ENCODE measurements at regions not wholly inside any gene's neighbourhood (a gene's known extent, or its start where the extent isn't known, plus 50 kb on each side); places are given as distances from the start of the nearest gene placed in this dataset.

DNA sequence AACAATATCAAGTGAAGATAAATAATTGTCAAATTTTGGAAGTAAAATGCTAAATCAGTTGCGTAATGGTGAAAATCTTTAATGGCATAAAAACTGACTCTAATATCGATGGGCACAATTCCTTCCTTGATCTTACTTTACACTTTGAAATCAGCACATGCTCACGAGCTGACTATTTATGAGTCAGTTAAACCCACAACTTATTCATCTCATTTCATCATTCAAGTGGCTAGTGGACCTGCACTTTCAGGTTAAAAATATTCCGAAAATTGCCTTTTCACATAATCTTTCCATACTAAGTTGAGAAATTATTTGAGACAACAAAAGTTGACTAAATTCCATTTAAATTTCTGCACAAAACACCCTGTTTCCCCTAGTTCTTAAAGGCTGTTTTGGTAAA lies 582.1 kb upstream of the TENM3 start:
- Histone ChIP-seq H3K4me1 (ENCODE audit: insufficient read depth, low read length) (no peaks in the 10 kb centered on the region), H3K4me3 (ENCODE audit: low read length) (no peak overlapping the region), H3K27me3 (ENCODE audit: insufficient read depth, low read length) (no peaks in the 10 kb centered on the region), H3K9me3 (ENCODE audit: low read depth, low read length) (no peaks in the 10 kb centered on the region)

- no peaks in the 10 kb centered on the region for H3K9me3 ChIP-seq (ENCODE audit: low read depth, low read length)
- no peak overlapping the region for H3K4me3 ChIP-seq (ENCODE audit: low read length)
- no peaks in the 10 kb centered on the region for H3K27me3 ChIP-seq (ENCODE audit: insufficient read depth, low read length)
- no peaks in the 10 kb centered on the region for H3K4me1 ChIP-seq (ENCODE audit: insufficient read depth, low read length)
These were observed 581.3 kb upstream of the TENM3 start for GRCh38 chr4:181661923-181662322.

- H3K4me3 ChIP-seq (ENCODE audit: low read length): no peak overlapping the region
- no peaks in the 10 kb centered on the region for H3K27me3 ChIP-seq (ENCODE audit: insufficient read depth, low read length)
- H3K9me3 ChIP-seq (ENCODE audit: low read depth, low read length): no peaks in the 10 kb centered on the region
- no peaks in the 10 kb centered on the region for H3K4me1 ChIP-seq (ENCODE audit: insufficient read depth, low read length)
These were observed 580.8 kb upstream of the TENM3 start for GRCh38 chr4:181662383-181662782.

DNA sequence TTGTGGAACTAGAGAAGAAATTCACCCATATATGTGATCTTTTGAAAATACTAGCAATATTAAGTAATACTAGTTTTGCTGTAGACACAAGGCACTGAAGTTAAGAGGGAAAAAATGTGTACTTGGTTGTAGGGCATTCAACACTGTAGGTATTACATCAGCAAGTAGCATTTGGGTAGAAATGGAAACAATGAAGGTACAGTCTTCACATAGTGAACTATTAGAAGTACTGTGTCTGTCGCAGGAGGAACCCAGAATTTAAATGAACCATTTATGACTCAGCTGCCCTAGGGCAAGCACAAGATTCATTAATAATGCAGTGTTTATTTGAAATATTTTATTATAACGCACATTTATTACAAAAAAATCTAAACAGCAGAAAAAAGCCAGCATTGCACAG lies 572.7 kb upstream of the TENM3 start:
- Histone ChIP-seq H3K27me3 (ENCODE audit: insufficient read depth, low read length) (no peaks in the 10 kb centered on the region), H3K4me1 (ENCODE audit: insufficient read depth, low read length) (no peaks in the 10 kb centered on the region), H3K9me3 (ENCODE audit: low read depth, low read length) (no peaks in the 10 kb centered on the region), H3K4me3 (ENCODE audit: low read length) (no peak overlapping the region)

- H3K27me3 ChIP-seq (ENCODE audit: insufficient read depth, low read length): no peaks in the 10 kb centered on the region
- no peaks in the 10 kb centered on the region for H3K9me3 ChIP-seq (ENCODE audit: low read depth, low read length)
- H3K4me1 ChIP-seq (ENCODE audit: insufficient read depth, low read length): no peaks in the 10 kb centered on the region
- no peak overlapping the region for H3K4me3 ChIP-seq (ENCODE audit: low read length)
These were observed 571.5 kb upstream of the TENM3 start for GRCh38 chr4:181671672-181672071.

GRCh38 chr4:181672751-181673150 lies 570.5 kb upstream of the TENM3 start:
- Histone ChIP-seq H3K9me3 (ENCODE audit: low read depth, low read length) (no peaks in the 10 kb centered on the region), H3K4me1 (ENCODE audit: insufficient read depth, low read length) (no peaks in the 10 kb centered on the region), H3K4me3 (ENCODE audit: low read length) (no peak overlapping the region), H3K27me3 (ENCODE audit: insufficient read depth, low read length) (no peaks in the 10 kb centered on the region)

- no peaks in the 10 kb centered on the region for H3K9me3 ChIP-seq (ENCODE audit: low read depth, low read length)
- H3K27me3 ChIP-seq (ENCODE audit: insufficient read depth, low read length): no peaks in the 10 kb centered on the region
- H3K4me3 ChIP-seq (ENCODE audit: low read length): no peak overlapping the region
- H3K4me1 ChIP-seq (ENCODE audit: insufficient read depth, low read length): no peaks in the 10 kb centered on the region
These were observed 568.8 kb upstream of the TENM3 start for GRCh38 chr4:181674315-181674875.

GRCh38 chr4:181676546-181676945 lies 566.7 kb upstream of the TENM3 start:
- Histone ChIP-seq H3K27me3 (ENCODE audit: insufficient read depth, low read length) (no peaks in the 10 kb centered on the region), H3K9me3 (ENCODE audit: low read depth, low read length) (no peaks in the 10 kb centered on the region), H3K4me3 (ENCODE audit: low read length) (no peak overlapping the region), H3K4me1 (ENCODE audit: insufficient read depth, low read length) (no peaks in the 10 kb centered on the region)

DNA sequence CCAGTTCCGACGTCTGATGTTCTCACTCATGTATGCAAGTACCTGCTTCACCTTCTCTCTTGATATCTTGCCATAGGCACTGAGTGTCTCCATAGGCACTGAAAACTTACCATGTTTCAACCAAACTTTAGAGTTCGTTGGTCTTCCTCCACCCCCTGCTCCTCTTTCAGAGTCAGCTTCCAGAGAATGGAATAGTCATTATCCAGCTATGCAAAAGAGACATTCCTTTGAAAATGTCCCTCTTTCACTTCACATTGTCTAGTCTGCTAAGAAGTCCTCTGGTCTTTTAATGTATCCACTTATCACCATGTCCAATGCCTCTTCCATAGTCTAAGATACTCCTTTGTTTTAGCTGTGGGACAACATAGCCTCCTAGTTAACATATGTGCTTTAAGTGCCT lies 566.0 kb upstream of the TENM3 start:
- Histone ChIP-seq H3K4me3 (ENCODE audit: low read length) (no peak overlapping the region), H3K27me3 (ENCODE audit: insufficient read depth, low read length) (no peaks in the 10 kb centered on the region), H3K9me3 (ENCODE audit: low read depth, low read length) (no peaks in the 10 kb centered on the region), H3K4me1 (ENCODE audit: insufficient read depth, low read length) (no peaks in the 10 kb centered on the region)

DNA sequence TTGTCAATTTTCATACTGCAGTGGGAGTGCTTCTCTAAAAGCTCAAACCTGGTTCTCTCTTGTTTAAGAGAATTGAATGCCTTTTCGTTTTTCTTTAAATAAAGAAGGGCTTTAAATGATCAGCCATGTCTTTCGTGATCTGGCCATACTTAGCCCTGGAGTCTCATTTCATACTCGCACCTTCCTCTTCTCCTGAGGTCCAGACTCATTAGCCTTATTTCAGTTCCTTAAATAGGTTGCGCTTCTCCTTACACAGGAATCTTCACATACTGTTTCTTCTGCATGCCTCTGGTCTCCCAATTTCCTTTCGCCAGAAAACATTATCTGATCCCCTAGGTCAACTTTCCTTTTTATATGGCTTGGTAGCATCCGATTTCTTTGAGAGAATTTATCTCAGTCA lies 565.6 kb upstream of the TENM3 start:
- H3K9me3 ChIP-seq (ENCODE audit: low read depth, low read length): no peaks in the 10 kb centered on the region
- no peaks in the 10 kb centered on the region for H3K4me1 ChIP-seq (ENCODE audit: insufficient read depth, low read length)
- H3K4me3 ChIP-seq (ENCODE audit: low read length): no peak overlapping the region
- no peaks in the 10 kb centered on the region for H3K27me3 ChIP-seq (ENCODE audit: insufficient read depth, low read length)

GRCh38 chr4:181679754-181680153 lies 563.4 kb upstream of the TENM3 start:
- Histone ChIP-seq H3K4me1 (ENCODE audit: insufficient read depth, low read length) (no peaks in the 10 kb centered on the region), H3K9me3 (ENCODE audit: low read depth, low read length) (no peaks in the 10 kb centered on the region), H3K27me3 (ENCODE audit: insufficient read depth, low read length) (no peaks in the 10 kb centered on the region), H3K4me3 (ENCODE audit: low read length) (no peak overlapping the region)

DNA sequence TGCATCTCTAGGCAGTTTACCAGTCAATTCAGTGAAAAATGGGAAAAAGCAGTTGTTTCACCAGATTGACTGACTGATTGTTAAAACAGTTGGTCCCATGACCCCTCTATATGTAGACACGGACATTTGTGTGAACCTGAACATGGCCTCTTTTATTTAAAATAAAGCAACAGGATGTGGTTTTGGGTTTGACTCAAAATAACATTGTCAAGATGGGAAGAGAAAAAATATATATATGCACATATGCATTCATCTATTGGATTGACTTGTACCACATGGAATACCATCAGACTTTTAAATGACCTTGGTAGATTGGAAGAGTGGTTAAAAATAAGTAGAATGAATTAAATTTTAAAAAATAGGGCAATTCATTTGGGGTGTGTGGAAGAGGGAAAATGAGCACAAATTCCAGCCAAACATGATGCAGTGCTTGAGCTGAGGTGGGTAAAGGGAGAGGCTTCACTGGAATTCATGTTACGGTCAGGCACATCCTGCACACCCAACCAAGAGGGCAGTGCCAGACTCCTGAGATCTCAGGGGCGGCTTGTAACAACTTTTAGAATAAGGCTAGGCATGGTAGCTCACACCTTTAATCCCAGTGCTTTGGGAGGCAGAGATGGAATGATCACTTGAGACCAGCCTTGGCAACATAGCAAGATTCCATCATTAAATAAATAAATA lies 560.7 kb upstream of the TENM3 start:
- Histone ChIP-seq H3K9me3 (ENCODE audit: low read depth, low read length) (no peaks in the 10 kb centered on the region), H3K4me1 (ENCODE audit: insufficient read depth, low read length) (no peaks in the 10 kb centered on the region), H3K4me3 (ENCODE audit: low read length) (no peak overlapping the region), H3K27me3 (ENCODE audit: insufficient read depth, low read length) (no peaks in the 10 kb centered on the region)

GRCh38 chr4:181684310-181684709 lies 558.9 kb upstream of the TENM3 start:
- no peaks in the 10 kb centered on the region for H3K4me1 ChIP-seq (ENCODE audit: insufficient read depth, low read length)
- H3K9me3 ChIP-seq (ENCODE audit: low read depth, low read length): no peaks in the 10 kb centered on the region
- no peak overlapping the region for H3K4me3 ChIP-seq (ENCODE audit: low read length)
- no peaks in the 10 kb centered on the region for H3K27me3 ChIP-seq (ENCODE audit: insufficient read depth, low read length)

- H3K9me3 ChIP-seq (ENCODE audit: low read depth, low read length): no peaks in the 10 kb centered on the region
- H3K27me3 ChIP-seq (ENCODE audit: insufficient read depth, low read length): no peaks in the 10 kb centered on the region
- no peaks in the 10 kb centered on the region for H3K4me1 ChIP-seq (ENCODE audit: insufficient read depth, low read length)
- no peak overlapping the region for H3K4me3 ChIP-seq (ENCODE audit: low read length)
These were observed 557.7 kb upstream of the TENM3 start for GRCh38 chr4:181685461-181685860.

GRCh38 chr4:181685911-181686310 lies 557.3 kb upstream of the TENM3 start:
- Histone ChIP-seq H3K4me3 (ENCODE audit: low read length) (no peak overlapping the region), H3K27me3 (ENCODE audit: insufficient read depth, low read length) (no peaks in the 10 kb centered on the region), H3K9me3 (ENCODE audit: low read depth, low read length) (no peaks in the 10 kb centered on the region), H3K4me1 (ENCODE audit: insufficient read depth, low read length) (no peaks in the 10 kb centered on the region)

DNA sequence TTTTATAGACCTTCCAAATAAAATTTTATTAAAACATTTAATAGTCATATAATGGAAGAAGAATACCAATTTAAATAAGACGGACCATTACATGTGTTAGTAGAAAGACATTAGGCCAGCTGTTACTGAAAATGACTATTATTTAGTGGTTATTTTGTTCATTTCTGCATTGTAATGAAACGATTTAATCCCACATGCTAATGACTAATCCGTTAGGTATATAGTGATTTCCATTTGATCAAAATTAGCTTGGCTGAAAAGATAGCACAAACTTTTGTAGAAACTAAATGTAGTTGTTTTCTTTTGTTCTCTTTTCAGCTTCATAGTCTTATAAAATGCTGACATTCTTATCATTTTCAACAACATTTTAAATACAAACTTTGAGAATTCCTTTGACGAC lies 556.1 kb upstream of the TENM3 start:
- Histone ChIP-seq H3K9me3 (ENCODE audit: low read depth, low read length) (no peaks in the 10 kb centered on the region), H3K4me1 (ENCODE audit: insufficient read depth, low read length) (no peaks in the 10 kb centered on the region), H3K4me3 (ENCODE audit: low read length) (no peak overlapping the region), H3K27me3 (ENCODE audit: insufficient read depth, low read length) (no peaks in the 10 kb centered on the region)
